OCI-LY3 (cell line): ENCODE measurements at regions not wholly inside any gene's neighbourhood (a gene's known extent, or its start where the extent isn't known, plus 50 kb on each side); places are given as distances from the start of the nearest gene placed in this dataset.

Experiments
- H2AFZ ChIP-seq: fragments of 200-600, 300-600 bp; shearing (Covaris generic); 2 replicates; pipeline ENCODE4 v1.6.0; 2014; ENCODE audit warnings: antibody characterized with exemption, low read depth, low read length
- H3K27ac ChIP-seq: fragments of 200-600, 300-600 bp; sonication (generic); 2 replicates; pipeline ENCODE4 v1.5.1; 2014; ENCODE audit warnings: mild to moderate bottlenecking, low read length, moderate library complexity, mixed read lengths
- H3K27me3 ChIP-seq: fragments of 200-600, 300-600 bp; sonication (generic); 2 replicates; pipeline ENCODE4 v1.6.1; 2014; ENCODE audit warnings: low read depth, low read length, mixed read lengths
- H3K36me3 ChIP-seq: fragments of 200-600, 300-600 bp; sonication (generic); replicated peaks from 2 replicates; pipeline ENCODE3; 2014; ENCODE audit warnings: low read depth, low read length, mixed read lengths
- H3K4me1 ChIP-seq: fragments of 300-600, 200-600 bp; sonication (generic); 2 replicates; pipeline ENCODE4 v1.6.1; 2014; ENCODE audit warnings: low read length, mixed read lengths
- H3K4me2 ChIP-seq: fragments of 200-600, 300-600 bp; sonication (generic); 2 replicates; pipeline ENCODE4 v1.6.1; 2014; ENCODE audit warnings: low read length, mixed read lengths
- H3K4me3 ChIP-seq: fragments of 300-600, 200-600 bp; sonication (generic); 2 replicates; pipeline ENCODE4 v1.5.1; 2014; ENCODE audit warnings: antibody characterized with exemption, mild to moderate bottlenecking, low read length, moderate library complexity
- H3K79me2 ChIP-seq: fragments of 300-600, 200-600 bp; shearing (Covaris generic); 2 replicates; pipeline ENCODE4 v1.6.1; 2014; ENCODE audit warnings: mild to moderate bottlenecking, low read length, mixed read lengths
- H3K9ac ChIP-seq: fragments of 300-600, 200-600 bp; shearing (Covaris generic); 2 replicates; pipeline ENCODE4 v1.6.0; 2014; ENCODE audit warnings: mild to moderate bottlenecking, low read length, moderate library complexity
- H3K9me3 ChIP-seq: fragments of 200-600, 300-600 bp; shearing (Covaris generic); 2 replicates; pipeline ENCODE4 v1.6.1; 2014; ENCODE audit warnings: low read length, mixed read lengths; ENCODE audit not compliant: insufficient read depth
- H4K20me1 ChIP-seq: fragments of 200-600, 300-600 bp; sonication (generic); 2 replicates; pipeline ENCODE4 v1.6.1; 2016; ENCODE audit warnings: low read length, mixed read lengths; ENCODE audit not compliant: insufficient read depth
- EZH2phosphoT487 ChIP-seq: fragments of 200-600 bp; shearing (Covaris generic); IDR thresholded peaks from 2 replicates; pipeline ENCODE4 v1.6.1; 2018; ENCODE audit warnings: antibody characterized with exemption, mixed run types, low read depth
- TF ChIP-seq, protein P1 (sequence below): fragments of 200-600, 300-600 bp; sonication (generic); IDR thresholded peaks from 2 replicates; pipeline ENCODE4 v1.5.1; 2014; ENCODE audit warnings: antibody characterized with exemption, low read length, low read depth

GRCh38 chr2:100739735-100740432 lies 80.1 kb upstream of the NPAS2 start:
- no peak overlapping the region for H3K4me3 ChIP-seq

DNA sequence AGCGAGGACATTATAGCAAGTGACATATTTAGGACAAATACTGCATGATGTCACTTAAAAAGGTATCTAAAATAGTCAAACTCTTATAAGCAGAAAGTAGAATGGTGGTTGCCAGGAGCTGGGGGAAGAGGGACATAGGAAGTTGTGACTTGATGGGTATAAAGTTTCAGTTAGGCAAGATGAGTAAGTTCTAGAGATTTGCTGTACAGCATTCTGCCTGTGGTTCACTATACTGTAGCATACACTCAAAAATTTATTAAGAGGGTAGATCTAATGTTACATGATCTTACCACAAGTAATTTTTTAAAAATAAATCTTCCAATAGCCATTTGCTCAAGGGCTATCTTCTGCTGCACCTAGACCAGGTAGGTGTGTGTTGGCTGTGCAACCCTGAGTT lies 78.1 kb upstream of the NPAS2 start:
- Histone ChIP-seq H3K4me2 (no peak overlapping the region), H3K4me3 (no peak overlapping the region), H3K27ac (no peak overlapping the region)

More at GRCh38 chr2:100739735-100740432, 80.1 kb upstream of the NPAS2 start:
- H2AFZ ChIP-seq = no peak overlapping the region
- no peak for TF ChIP-seq EZH2phosphoT487
- TF ChIP-seq, protein P1, sequence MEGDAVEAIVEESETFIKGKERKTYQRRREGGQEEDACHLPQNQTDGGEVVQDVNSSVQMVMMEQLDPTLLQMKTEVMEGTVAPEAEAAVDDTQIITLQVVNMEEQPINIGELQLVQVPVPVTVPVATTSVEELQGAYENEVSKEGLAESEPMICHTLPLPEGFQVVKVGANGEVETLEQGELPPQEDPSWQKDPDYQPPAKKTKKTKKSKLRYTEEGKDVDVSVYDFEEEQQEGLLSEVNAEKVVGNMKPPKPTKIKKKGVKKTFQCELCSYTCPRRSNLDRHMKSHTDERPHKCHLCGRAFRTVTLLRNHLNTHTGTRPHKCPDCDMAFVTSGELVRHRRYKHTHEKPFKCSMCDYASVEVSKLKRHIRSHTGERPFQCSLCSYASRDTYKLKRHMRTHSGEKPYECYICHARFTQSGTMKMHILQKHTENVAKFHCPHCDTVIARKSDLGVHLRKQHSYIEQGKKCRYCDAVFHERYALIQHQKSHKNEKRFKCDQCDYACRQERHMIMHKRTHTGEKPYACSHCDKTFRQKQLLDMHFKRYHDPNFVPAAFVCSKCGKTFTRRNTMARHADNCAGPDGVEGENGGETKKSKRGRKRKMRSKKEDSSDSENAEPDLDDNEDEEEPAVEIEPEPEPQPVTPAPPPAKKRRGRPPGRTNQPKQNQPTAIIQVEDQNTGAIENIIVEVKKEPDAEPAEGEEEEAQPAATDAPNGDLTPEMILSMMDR = no peak
- H3K4me1 ChIP-seq = no peaks in the 10 kb centered on the region
- H3K9ac ChIP-seq = no peak overlapping the region
- H3K4me2 ChIP-seq = no peak overlapping the region
- H3K27ac ChIP-seq = no peak overlapping the region
- H3K27me3 ChIP-seq = peaks cover 33% of the 10 kb centered on the region
- H3K36me3 ChIP-seq = no peaks in the 10 kb centered on the region
- no peaks in the 10 kb centered on the region for H4K20me1 ChIP-seq
- H3K79me2 ChIP-seq = no peaks in the 10 kb centered on the region
- H3K9me3 ChIP-seq = no peaks in the 10 kb centered on the region

GRCh38 chr2:100742277-100743254 lies 77.4 kb upstream of the NPAS2 start:
- no peaks in the 10 kb centered on the region for H3K79me2 ChIP-seq
- no peak overlapping the region for H3K27ac ChIP-seq
- no peaks in the 10 kb centered on the region for H3K36me3 ChIP-seq
- H3K9me3 ChIP-seq = no peaks in the 10 kb centered on the region
- peaks cover 20% of the 10 kb centered on the region for H3K27me3 ChIP-seq
- H4K20me1 ChIP-seq = no peaks in the 10 kb centered on the region
- H3K9ac ChIP-seq = no peak overlapping the region
- H3K4me3 ChIP-seq = no peak overlapping the region
- H3K4me1 ChIP-seq = no peaks in the 10 kb centered on the region
- TF ChIP-seq, protein P1 = no peak
- no peak for TF ChIP-seq EZH2phosphoT487
- no peak overlapping the region for H3K4me2 ChIP-seq
- H2AFZ ChIP-seq = no peak overlapping the region

More for the DNA sequence above, 78.1 kb upstream of the NPAS2 start:
- Histone ChIP-seq H3K9ac (no peak overlapping the region), H3K27me3 (peaks cover 27% of the 10 kb centered on the region), H3K4me1 (no peaks in the 10 kb centered on the region), H3K9me3 (no peaks in the 10 kb centered on the region), H4K20me1 (no peaks in the 10 kb centered on the region), H2AFZ (no peak overlapping the region), H3K36me3 (no peaks in the 10 kb centered on the region), H3K79me2 (no peaks in the 10 kb centered on the region)
- no peak for TF ChIP-seq EZH2phosphoT487
- TF ChIP-seq, protein P1 = no peak

- no peak overlapping the region for H3K9ac ChIP-seq
- no peaks in the 10 kb centered on the region for H3K9me3 ChIP-seq
- no peaks in the 10 kb centered on the region for H4K20me1 ChIP-seq
- H3K27ac ChIP-seq = no peak overlapping the region
- no peak overlapping the region for H3K4me3 ChIP-seq
- peaks cover 21% of the 10 kb centered on the region for H3K27me3 ChIP-seq
- TF ChIP-seq, protein P1 = no peak
- no peak for TF ChIP-seq EZH2phosphoT487
- H3K4me1 ChIP-seq = no peaks in the 10 kb centered on the region
- H3K4me2 ChIP-seq = no peak overlapping the region
- no peaks in the 10 kb centered on the region for H3K79me2 ChIP-seq
- H3K36me3 ChIP-seq = no peaks in the 10 kb centered on the region
- H2AFZ ChIP-seq = no peak overlapping the region
Measured at GRCh38 chr2:100743741-100744140, 76.2 kb upstream of the NPAS2 start.
